ENCODE measurements at regions not wholly inside any gene's neighbourhood (a gene's known extent, or its start where the extent isn't known, plus 50 kb on each side); places are given as distances from the start of the nearest gene placed in this dataset.
"Not testable (repeated sequence)": the region's sequence is repeated elsewhere in the genome, so short reads cannot be mapped to it uniquely, and the experiment has no call there.

DNA sequence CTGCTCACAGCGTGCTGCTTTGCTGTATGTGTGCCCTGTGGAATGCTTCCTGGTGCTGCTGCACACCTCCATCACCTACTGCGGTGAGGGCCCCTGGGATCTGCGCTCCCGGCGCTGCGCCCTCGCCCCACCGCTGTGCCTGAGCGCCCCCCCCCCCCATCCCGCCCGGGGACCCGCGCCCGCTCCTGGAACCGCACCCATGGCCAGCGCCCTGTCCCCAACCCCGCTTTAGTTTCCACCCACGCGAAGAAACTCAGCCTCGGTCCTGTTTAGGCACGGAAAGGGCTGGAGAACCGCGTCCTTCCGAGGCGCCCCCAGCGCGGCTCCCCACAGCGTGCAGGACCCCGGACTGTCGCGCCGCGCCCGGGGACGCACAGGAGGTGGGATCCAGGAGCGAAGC is 265.5 kb downstream of the POTEB3 start:
- H3K4me1 ChIP-seq; intact Hi-C loops (cut with DNase I; ENCODE audit: low total_unique reads): not testable (repeated sequence)
- WGBS, 2 donors, result no CpG with 5 or more reads among the region's 36 CpGs

DNA sequence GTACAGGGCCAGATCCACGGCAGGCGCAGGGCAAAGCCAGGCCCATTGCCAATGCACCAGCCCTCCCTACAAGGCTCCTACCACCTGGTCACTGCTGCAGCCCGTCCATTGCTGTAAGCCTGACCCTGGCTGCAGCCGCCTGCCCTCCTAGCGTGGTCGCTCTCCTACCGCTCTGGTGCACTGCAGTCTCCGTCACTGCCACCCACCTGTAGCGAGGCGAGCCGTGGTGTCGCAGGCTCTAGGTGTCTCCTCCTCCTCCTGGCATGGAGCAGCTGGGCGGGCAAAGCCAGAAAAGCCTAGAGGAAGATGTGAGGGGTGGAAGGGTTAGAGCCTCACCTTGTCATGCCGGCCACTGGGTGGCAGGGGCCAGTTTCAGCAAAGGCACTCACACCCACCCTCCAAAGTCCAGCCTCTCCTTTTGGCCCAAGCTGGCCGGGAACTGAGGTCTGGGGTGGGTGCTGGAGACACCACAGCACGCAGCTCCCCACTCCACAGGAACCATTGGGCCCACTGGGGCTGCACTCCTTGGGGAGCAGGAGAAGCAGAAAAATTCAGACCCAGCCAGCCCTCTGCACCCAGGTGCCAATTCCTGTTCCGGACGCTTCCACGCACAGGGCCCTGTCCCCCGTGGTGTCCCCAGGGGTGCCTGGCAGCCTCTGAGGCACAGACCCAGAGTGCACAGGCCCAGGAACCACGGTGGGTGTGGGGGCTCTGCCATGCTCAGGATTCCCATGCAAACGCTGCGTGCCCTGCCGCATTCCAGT is 285.3 kb upstream of the POTEB2 start:
- H3K4me1 ChIP-seq; H3K27me3 ChIP-seq; H3K27ac ChIP-seq; DNase-seq; H3K4me3 ChIP-seq; H3K9me3 ChIP-seq; intact Hi-C loops (cut with DNase I; ENCODE audit: low total_unique reads); H3K36me3 ChIP-seq (ENCODE audit: low read depth, missing control alignments): not testable (repeated sequence)
- WGBS, 2 donors, result no CpG with 5 or more reads among the region's 24 CpGs

More for the DNA sequence above, 265.5 kb downstream of the POTEB3 start:
- H3K27ac ChIP-seq; H3K9me3 ChIP-seq; H3K27me3 ChIP-seq; H3K36me3 ChIP-seq (ENCODE audit: low read depth, missing control alignments); DNase-seq; H3K4me3 ChIP-seq: not testable (repeated sequence)

DNA sequence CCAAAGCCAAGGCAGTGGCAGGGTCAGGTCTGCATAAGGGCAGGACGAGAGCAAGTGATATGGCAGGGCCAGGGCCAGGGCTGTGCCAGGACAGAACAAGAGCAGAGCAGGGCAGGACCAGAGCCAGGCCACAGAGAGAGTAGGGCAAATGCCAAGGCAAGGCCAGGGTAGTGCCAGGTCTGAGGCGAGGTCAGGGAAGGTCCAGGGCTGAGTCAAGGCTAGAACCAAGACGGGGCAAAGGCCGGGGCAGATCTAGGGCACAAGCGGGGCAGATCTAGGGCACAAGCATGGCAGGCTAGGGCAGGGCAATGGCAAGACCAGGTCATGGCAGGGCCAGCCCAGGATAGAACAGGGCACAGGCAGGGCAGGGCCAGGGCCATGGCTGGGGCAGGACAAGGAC is 282.0 kb upstream of the POTEB2 start:
- 17 to 81% methylated on average over 1 to 3 of the region's 5 CpGs for WGBS, 2 donors
- H3K27me3 ChIP-seq; DNase-seq; H3K36me3 ChIP-seq (ENCODE audit: low read depth, missing control alignments); intact Hi-C loops (cut with DNase I; ENCODE audit: low total_unique reads); H3K4me1 ChIP-seq; H3K4me3 ChIP-seq; H3K9me3 ChIP-seq; H3K27ac ChIP-seq: not testable (repeated sequence)

DNA sequence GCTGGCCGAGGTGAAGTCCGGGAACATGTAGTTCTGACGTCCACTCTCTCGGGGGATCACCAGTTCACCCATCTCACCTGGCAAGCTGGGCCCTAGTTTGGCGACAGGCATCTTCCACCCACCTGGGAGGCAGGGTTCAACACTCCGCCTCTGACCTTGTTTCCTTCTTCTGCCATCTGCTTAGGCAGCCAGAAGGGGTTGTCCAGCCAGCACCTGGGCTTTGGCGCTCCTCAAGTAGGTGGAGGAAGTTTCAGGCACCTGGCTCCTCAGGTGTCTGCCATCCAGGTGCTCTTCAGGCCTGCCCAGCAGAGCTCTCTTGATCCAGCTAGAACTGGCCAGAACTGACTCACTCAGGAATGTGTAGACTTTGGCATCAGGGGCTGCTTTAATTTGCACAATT is 267.8 kb upstream of the POTEB2 start:
- H3K27ac ChIP-seq; H3K9me3 ChIP-seq; intact Hi-C loops (cut with DNase I; ENCODE audit: low total_unique reads); DNase-seq; H3K36me3 ChIP-seq (ENCODE audit: low read depth, missing control alignments); H3K27me3 ChIP-seq; H3K4me3 ChIP-seq; H3K4me1 ChIP-seq: not testable (repeated sequence)
- whole genome bisulfite sequencing, 2 donors, result no CpG with 5 or more reads among the region's 7 CpGs

DNA sequence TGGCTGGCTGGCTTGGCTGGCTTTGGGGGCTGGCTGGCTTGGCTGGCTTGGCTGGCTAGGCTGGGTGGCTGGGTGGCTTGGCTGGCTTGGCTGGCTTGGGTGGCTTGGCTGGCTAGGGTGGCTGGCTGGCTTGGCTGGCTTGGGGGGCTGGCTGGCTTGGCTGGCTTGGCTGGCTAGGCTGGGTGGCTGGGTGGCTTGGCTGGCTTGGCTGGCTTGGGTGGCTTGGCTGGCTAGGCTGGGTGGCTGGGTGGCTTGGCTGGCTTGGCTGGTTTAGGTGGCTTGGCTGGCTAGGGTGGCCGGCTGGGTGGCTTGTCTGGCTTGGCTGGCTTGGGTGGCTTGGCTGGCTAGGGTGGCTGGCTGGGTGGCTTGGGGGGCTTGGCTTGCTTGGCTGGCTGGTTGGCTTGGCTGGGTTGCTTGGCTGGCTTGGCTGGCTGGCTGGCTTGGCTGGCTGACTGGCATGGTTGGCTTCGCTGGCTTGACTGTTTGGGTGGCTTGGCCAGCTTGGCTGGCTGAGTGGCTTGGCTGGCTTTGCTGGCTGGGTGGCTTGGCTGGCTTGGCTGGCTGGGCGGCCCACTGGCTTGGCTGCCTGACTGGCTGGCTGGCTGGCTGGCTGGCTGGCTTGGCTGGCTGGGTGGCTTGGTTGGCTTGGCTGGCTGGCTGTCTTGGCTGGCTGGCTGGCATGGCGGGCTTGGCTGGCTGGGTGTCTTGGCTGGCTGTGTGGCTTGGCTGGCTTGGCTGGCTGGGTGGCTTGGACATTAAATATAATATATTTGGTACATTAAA is 246.3 kb upstream of the POTEB2 start:
- H3K27me3 ChIP-seq; H3K4me1 ChIP-seq; DNase-seq; H3K9me3 ChIP-seq; H3K36me3 ChIP-seq (ENCODE audit: low read depth, missing control alignments); intact Hi-C loops (cut with DNase I; ENCODE audit: low total_unique reads); H3K4me3 ChIP-seq; H3K27ac ChIP-seq: not testable (repeated sequence)
- WGBS, 2 donors, result 25 to 42% methylated on average over 2 of the region's 4 CpGs

DNA sequence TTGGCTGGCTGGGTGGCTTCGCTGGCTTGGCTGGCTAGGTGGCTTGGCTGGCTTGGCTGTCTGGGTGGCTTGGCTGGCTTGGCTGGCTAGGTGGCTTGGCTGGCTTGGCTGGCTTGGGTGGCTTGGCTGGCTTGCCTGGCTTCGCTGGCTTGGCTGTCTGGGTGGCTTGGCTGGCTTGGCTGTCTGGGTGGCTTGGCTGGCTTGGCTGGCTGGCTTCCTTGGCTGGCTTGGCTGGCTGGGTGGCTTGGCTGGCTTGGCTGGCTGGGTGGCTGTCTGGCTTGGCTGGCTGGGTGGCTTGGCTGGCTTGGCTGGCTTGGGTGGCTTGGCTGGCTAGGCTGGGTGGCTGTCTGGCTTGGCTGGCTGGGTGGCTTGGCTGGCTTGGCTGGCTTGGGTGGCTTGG is 245.7 kb upstream of the POTEB2 start:
- WGBS, 2 donors, result 70 to 77% methylated on average over 1 of the region's 2 CpGs
- H3K27ac ChIP-seq; intact Hi-C loops (cut with DNase I; ENCODE audit: low total_unique reads); H3K27me3 ChIP-seq; DNase-seq; H3K4me3 ChIP-seq; H3K36me3 ChIP-seq (ENCODE audit: low read depth, missing control alignments); H3K4me1 ChIP-seq; H3K9me3 ChIP-seq: not testable (repeated sequence)

DNA sequence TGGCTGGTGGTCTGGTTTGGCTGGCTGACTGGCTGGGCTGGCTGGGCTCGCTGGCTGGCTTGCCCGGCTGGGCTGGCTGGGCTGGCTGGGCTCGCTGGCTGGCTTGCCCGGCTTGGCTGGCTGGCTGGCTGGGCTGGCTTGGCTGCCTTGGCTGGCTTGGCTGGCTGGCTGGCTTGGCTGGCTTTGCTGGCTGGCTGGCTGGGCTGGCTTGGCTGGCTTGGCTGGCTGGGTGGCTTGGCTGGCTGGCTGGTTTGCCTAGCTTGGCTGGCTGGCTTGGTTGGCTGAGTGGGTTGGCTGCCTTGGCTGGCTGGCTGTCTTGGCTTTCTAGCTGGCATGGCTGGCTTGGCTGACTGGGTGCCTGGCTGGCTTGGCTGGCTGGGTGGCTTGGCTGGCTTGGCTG is 245.1 kb upstream of the POTEB2 start:
- intact Hi-C loops (cut with DNase I; ENCODE audit: low total_unique reads); H3K27ac ChIP-seq; H3K9me3 ChIP-seq; H3K27me3 ChIP-seq; H3K4me1 ChIP-seq; H3K4me3 ChIP-seq; H3K36me3 ChIP-seq (ENCODE audit: low read depth, missing control alignments); DNase-seq: not testable (repeated sequence)
- WGBS, 2 donors, result no CpG with 5 or more reads among the region's 4 CpGs

DNA sequence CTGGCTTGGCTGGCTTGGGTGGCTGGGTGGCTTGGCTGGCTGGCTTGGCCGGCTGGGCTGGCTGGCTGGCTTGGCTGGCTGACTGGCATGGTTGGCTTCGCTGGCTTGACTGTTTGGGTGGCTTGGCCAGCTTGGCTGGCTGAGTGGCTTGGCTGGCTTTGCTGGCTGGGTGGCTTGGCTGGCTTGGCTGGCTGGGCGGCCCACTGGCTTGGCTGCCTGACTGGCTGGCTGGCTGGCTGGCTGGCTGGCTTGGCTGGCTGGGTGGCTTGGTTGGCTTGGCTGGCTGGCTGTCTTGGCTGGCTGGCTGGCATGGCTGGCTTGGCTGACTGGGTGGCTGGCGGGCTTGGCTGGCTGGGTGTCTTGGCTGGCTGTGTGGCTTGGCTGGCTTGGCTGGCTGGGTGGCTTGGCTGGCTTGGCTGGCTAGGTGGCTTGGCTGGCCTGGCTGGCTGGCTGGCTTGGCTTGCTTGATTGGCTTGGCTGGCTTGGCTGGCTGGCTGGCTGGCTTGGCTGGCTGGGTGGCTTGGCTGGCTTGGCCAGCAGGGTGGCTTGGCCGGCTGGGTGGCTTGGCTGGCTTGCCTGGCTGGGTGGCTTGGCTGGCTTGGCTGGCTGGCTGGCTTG is 244.2 kb upstream of the POTEB2 start:
- 53 to 67% methylated on average over 4 to 5 of the region's 5 CpGs for WGBS, 2 donors
- peak; percentile 13 for DNase-seq
- H3K36me3 ChIP-seq (ENCODE audit: low read depth, missing control alignments); H3K27me3 ChIP-seq; H3K27ac ChIP-seq; H3K9me3 ChIP-seq; H3K4me3 ChIP-seq; intact Hi-C loops (cut with DNase I; ENCODE audit: low total_unique reads); H3K4me1 ChIP-seq: not testable (repeated sequence)

DNA sequence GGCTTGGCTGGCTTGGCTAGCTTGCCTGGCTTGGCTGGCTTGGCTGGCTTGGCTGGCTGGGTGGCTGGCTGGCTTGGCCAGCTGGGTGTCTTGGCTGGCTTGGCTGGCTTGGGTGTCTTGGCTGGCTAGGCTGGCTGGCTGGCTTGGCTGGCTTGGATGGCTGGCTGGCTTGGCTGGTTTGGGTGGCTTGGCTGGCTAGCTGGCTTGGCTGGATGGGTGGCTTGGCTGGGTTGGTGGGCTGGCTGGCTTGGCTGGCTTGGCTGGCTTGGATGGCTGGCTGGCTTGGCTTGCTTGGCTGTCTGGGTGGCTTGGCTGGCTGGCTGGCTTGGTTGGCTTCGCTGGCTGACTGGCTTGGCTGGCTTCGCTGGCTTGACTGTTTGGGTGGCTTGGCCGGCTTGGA is 242.3 kb upstream of the POTEB2 start:
- DNase-seq; H3K36me3 ChIP-seq (ENCODE audit: low read depth, missing control alignments); H3K27ac ChIP-seq; H3K4me1 ChIP-seq; intact Hi-C loops (cut with DNase I; ENCODE audit: low total_unique reads); H3K27me3 ChIP-seq; H3K9me3 ChIP-seq; H3K4me3 ChIP-seq: not testable (repeated sequence)
- no CpG with 5 or more reads among the region's 3 CpGs for whole genome bisulfite sequencing, 2 donors

DNA sequence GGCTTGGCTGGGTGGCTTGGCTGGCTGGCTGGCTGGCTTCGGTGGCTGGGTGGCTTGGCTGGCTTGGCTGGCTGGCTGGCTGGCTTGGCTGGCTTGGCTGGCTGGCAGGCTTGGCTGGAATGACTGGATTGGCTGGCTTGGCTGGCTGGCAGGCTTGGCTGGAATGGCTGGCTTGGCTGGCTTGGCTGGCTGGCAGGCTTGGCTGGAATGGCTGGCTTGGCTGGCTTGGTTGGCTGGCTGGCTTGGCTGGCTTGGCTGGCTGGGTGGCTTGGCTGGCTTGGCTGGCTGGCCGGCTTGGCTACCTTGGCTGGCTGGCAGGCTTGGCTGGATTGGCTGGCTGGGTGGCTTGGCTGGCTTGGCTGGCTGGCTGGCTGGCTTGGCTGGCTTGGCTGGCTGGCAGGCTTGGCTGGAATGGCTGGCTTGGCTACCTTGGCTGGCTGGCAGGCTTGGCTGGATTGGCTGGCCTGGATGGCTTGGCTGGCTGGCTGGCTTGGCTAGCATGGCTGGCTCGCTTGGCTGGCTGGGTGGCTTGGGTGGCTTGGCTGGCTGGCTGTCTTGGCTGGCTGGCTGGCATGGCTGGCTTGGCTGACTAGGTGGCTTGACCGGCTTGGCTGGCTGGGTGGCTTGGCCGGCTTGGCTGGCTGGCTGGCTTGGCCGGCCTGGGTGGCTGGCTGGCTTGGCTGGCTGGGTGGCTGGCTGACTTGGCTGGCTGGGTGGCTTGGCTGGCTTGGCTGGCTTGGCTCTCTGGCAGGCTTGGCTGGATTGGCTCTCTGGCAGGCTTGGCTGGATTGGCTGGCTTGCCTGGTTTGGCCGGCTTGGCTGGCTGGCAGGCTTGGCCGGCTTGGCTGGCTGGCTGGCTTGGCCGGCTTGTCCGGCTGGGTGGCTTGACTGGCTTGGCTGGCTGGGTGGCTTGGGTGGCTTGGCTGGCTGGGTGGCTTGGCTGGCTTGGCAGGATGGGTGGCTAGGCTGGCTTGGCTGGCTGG is 241.6 kb upstream of the POTEB2 start:
- DNase-seq; H3K36me3 ChIP-seq (ENCODE audit: low read depth, missing control alignments); H3K4me3 ChIP-seq; H3K4me1 ChIP-seq; H3K27me3 ChIP-seq; H3K9me3 ChIP-seq; H3K27ac ChIP-seq; intact Hi-C loops (cut with DNase I; ENCODE audit: low total_unique reads): not testable (repeated sequence)
- WGBS, 2 donors, result 40% methylated on average over 1 of the region's 10 CpGs; no CpG with 5 or more reads in 1 of the 2 donors

DNA sequence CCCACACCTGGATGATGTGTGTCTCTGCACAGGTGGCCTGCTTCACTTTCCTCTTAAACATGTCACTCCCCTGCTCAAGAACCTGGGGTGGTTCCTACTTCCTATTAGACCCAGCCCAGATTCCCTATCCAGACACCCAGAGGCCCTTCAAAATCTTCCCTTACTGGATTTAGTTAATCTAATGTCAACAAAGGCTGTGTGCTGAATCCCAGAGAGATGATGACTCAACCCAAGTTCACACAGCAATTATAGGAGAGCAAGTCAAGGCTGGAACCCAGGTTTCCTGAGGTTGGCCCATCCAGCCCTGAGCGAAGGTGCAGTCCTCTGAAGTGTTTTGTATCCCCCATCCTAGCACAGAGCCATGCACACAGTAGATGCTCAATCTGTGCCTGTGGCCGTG is 230.5 kb upstream of the POTEB2 start:
- H3K27me3 ChIP-seq; H3K36me3 ChIP-seq (ENCODE audit: low read depth, missing control alignments); H3K9me3 ChIP-seq; DNase-seq; H3K4me1 ChIP-seq; H3K27ac ChIP-seq; intact Hi-C loops (cut with DNase I; ENCODE audit: low total_unique reads); H3K4me3 ChIP-seq: not testable (repeated sequence)
- WGBS, 2 donors, result no CpG with 5 or more reads among the region's 2 CpGs
